ENCODE measurements at regions not wholly inside any gene's neighbourhood (a gene's known extent, or its start where the extent isn't known, plus 50 kb on each side); places are given as distances from the start of the nearest gene placed in this dataset.

GRCh38 chr4:177057186-177057585, 252.5 kb upstream of the NEIL3 start:
- no peak for DNase-seq

GRCh38 chr4:177064116-177064515, 245.6 kb upstream of the NEIL3 start:
- DNase-seq = no peak

- DNase-seq = no peak
These were observed 244.8 kb upstream of the NEIL3 start for GRCh38 chr4:177064729-177065394.

- DNase-seq = no peak
These were observed 242.9 kb upstream of the NEIL3 start for GRCh38 chr4:177066746-177067145.

- DNase-seq = no peak
These were observed 239.1 kb upstream of the NEIL3 start for GRCh38 chr4:177070533-177071058.

GRCh38 chr4:177077095-177077971, 232.3 kb upstream of the NEIL3 start:
- no peak for DNase-seq

GRCh38 chr4:177079327-177079726, 230.3 kb upstream of the NEIL3 start:
- no peak for DNase-seq

- no peak for DNase-seq
These were observed 229.3 kb upstream of the NEIL3 start for GRCh38 chr4:177080388-177080787.

- no peak for DNase-seq
These were observed 222.6 kb upstream of the NEIL3 start for GRCh38 chr4:177087060-177087459.

- DNase-seq = no peak
These were observed 222.2 kb upstream of the NEIL3 start for GRCh38 chr4:177087499-177087898.

- no peak for DNase-seq
These were observed 218.2 kb upstream of the NEIL3 start for GRCh38 chr4:177091515-177091914.

- DNase-seq = no peak
These were observed 216.9 kb upstream of the NEIL3 start for GRCh38 chr4:177092807-177093206.

GRCh38 chr4:177093964-177094363, 215.7 kb upstream of the NEIL3 start:
- no peak for DNase-seq

- DNase-seq = no peak
These were observed 212.4 kb upstream of the NEIL3 start for GRCh38 chr4:177097291-177097690.

GRCh38 chr4:177099211-177099610, 210.5 kb upstream of the NEIL3 start:
- no peak for DNase-seq

- DNase-seq = no peak
These were observed 209.4 kb upstream of the NEIL3 start for GRCh38 chr4:177100307-177100706.

GRCh38 chr4:177103619-177104018, 206.1 kb upstream of the NEIL3 start:
- no peak for DNase-seq

GRCh38 chr4:177105536-177105935, 204.1 kb upstream of the NEIL3 start:
- DNase-seq = no peak

- DNase-seq = no peak
These were observed 202.3 kb upstream of the NEIL3 start for GRCh38 chr4:177107288-177107921.

GRCh38 chr4:177108708-177109107, 201.0 kb upstream of the NEIL3 start:
- no peak for DNase-seq

GRCh38 chr4:177109769-177110168, 199.9 kb upstream of the NEIL3 start:
- DNase-seq = no peak

GRCh38 chr4:177116161-177116560, 193.5 kb upstream of the NEIL3 start:
- no peak for DNase-seq

GRCh38 chr4:177117256-177117655, 192.4 kb upstream of the NEIL3 start:
- DNase-seq = no peak

GRCh38 chr4:177118596-177118995, 191.1 kb upstream of the NEIL3 start:
- no peak for DNase-seq

Measured in activated CD4-positive, alpha-beta T cell treated with anti-CD3 and anti-CD28 coated beads for 4 hours (primary cell).